Lower leg skin (tissue), 4 donors: ENCODE measurements at regions not wholly inside any gene's neighbourhood (a gene's known extent, or its start where the extent isn't known, plus 50 kb on each side); places are given as distances from the start of the nearest gene placed in this dataset.

Experiments used
- DNase-seq, 2 donors: peaks; one replicate each; pipeline ENCODE4 v3.0.0-alpha.2; 2019; ENCODE audit warnings: low spot score in 2 of 2
- H3K4me3 ChIP-seq: fragments of 200-600 bp; sonication (generic); 2 replicates; pipeline ENCODE4 v1.5.1; 2017; ENCODE audit warnings: mild to moderate bottlenecking, low read depth; ENCODE audit not compliant: poor library complexity, severe bottlenecking
- CTCF ChIP-seq, 3 donors: fragments of 450-650 bp; IDR thresholded peaks; one replicate each; pipeline ENCODE4 v1.5.1; 2016; ENCODE audit warnings: antibody characterized with exemption in 3 of 3, mild to moderate bottlenecking in 3 of 3, moderate library complexity in 2 of 3
- POLR2A ChIP-seq, 2 donors: fragments of 450-650 bp; IDR thresholded peaks; one replicate each; pipeline ENCODE4 v1.6.1; 2016 to 2017; ENCODE audit warnings: antibody characterized with exemption in 2 of 2, mild to moderate bottlenecking in 1 of 2, moderate library complexity in 1 of 2
- WGBS, 2 donors: methylation state at CpG; one replicate each; pipeline ENCODE4 v1.1.5; 2018; 5-methylcytosine and 5-hydroxymethylcytosine counted together
- intact Hi-C: fragments of 100-400 bp; cut with DNase I; formaldehyde crosslinking; loops from one replicate; pipeline ENCODE4 v1.15.0; 2023; ENCODE audit warnings: low total_unique reads

GRCh38 chr16:55125818-55126385 lies 195.2 kb downstream of the IRX5 start:
- intact Hi-C loops: no loop called here
- H3K4me3 ChIP-seq: no peak overlapping the region
- no peak for TF ChIP-seq CTCF (IDR thresholded peaks at IDR 0.05)
- no peak for TF ChIP-seq POLR2A (IDR thresholded peaks at IDR 0.05)
- 82 to 83% methylated on average over 8 of the region's 8 CpGs for WGBS, 2 donors
- DNase-seq: no peak

GRCh38 chr16:55126456-55126855 lies 195.8 kb downstream of the IRX5 start:
- 49 to 56% methylated on average over 8 of the region's 8 CpGs for WGBS, 2 donors
- intact Hi-C loops: no loop called here
- H3K4me3 ChIP-seq: no peak overlapping the region
- TF ChIP-seq CTCF (IDR thresholded peaks at IDR 0.05) (no peak), POLR2A (IDR thresholded peaks at IDR 0.05) (no peak)
- no peak for DNase-seq

GRCh38 chr16:55130456-55130855 lies 193.5 kb upstream of the IRX6 start:
- intact Hi-C loops: no loop called here
- WGBS, 2 donors: 74 to 78% methylated on average over 12 of the region's 12 CpGs
- H3K4me3 ChIP-seq: no peak overlapping the region
- no peak for DNase-seq
- TF ChIP-seq POLR2A (IDR thresholded peaks at IDR 0.05) (no peak), CTCF (IDR thresholded peaks at IDR 0.05) (no peak)

- intact Hi-C loops: no loop called here
- DNase-seq: no peak
- TF ChIP-seq CTCF (IDR thresholded peaks at IDR 0.05) (no peak), POLR2A (IDR thresholded peaks at IDR 0.05) (no peak)
- WGBS, 2 donors: 53 to 68% methylated on average over 2 of the region's 2 CpGs
- H3K4me3 ChIP-seq: no peak overlapping the region
Observed at GRCh38 chr16:55130911-55131310, 193.1 kb upstream of the IRX6 start.

GRCh38 chr16:55133654-55134053 lies 190.3 kb upstream of the IRX6 start:
- no peak overlapping the region for H3K4me3 ChIP-seq
- no peak for DNase-seq
- 74 to 79% methylated on average over 3 of the region's 3 CpGs for WGBS, 2 donors
- TF ChIP-seq CTCF (IDR thresholded peaks at IDR 0.05): no peak
- TF ChIP-seq POLR2A (IDR thresholded peaks at IDR 0.05): no peak
- intact Hi-C loops: no loop called here
